Stimulated activated CD4-positive, alpha-beta T cell treated with anti-CD3 and anti-CD28 coated beads, Interleukin-15, amount 100 ng/mL, for 48 hours (primary cell): ENCODE measurements at regions not wholly inside any gene's neighbourhood (a gene's known extent, or its start where the extent isn't known, plus 50 kb on each side); places are given as distances from the start of the nearest gene placed in this dataset.
"Not testable (repeated sequence)": the region's sequence is repeated elsewhere in the genome, so short reads cannot be mapped to it uniquely, and the experiment has no call there.

Experiments used
- DNase-seq, 2 donors: peaks; one replicate each; pipeline ENCODE4 v3.0.0-alpha.2; 2020; ENCODE audit warnings: low read depth in 2 of 2

DNA sequence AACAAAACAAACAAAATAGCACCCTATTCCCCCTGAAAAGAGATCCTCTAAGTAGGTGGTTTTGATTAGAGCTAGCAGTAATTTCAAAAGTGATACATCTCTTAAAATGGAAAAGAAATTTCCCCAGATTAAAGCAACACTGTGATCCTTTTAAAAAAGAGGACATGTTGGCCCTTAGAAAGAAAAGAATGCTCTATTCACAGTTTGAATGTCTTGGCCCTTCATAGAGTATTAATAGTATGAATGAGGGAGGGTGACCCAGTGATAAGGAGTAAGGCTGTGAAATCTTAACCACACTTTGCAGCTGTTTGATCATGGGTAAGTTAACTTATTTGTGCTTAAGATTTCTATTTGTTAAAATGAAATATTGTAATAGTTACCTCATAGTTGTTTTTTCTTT, 467.7 kb upstream of the MEF2C start:
- no peak for DNase-seq

DNA sequence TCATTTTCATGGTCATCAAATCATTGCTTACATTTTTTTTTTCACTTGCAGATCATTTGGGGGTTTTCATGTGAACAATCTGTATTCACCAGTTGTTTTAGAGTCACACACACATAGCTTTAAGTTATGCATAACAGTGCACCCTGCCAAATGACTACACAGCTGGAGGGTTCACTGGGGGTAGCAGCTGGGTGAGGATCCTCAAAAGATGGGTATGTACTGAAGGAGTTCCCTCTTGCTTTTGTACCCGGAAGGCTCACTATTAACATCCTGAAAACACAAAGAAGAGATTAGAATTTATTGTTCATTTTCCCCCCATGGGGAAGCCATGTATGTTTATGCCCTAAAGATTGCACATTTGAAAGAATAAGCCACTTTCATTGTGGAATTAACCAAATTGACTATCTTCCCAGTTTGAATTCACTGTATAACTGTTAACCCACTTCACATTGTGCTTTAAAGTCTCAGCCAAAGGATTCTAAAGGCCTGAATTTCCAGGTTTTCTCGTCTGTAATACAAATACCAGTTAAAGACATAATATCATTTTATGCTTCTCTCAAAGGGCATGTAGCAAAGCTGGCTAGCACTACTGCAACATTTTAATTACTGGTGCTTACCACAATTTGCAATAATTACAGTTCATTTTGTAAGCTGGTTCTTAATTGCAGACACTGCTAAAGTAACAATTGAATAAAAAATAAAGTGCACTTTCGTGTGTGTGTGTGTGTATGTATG, 466.4 kb upstream of the MEF2C start:
- no peak for DNase-seq

DNA sequence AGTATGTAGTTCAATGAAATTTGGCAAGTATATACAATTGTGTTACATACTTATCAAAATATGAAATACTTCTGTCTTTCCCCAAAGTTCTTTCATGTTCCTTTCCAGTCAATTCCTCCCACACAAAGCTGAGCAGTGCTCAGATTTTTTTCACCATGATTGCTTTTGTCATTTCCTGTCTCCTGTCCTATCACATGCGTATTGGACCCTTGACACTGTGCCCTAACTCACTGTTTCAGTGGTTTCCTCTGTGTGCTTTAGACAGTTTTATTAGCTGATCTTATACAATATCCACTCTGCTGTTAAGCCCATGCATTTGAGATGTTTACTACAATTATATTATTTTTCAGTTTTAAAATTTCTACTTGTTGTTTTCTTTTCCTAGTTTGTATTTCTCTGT, 463.6 kb upstream of the MEF2C start:
- no peak for DNase-seq

DNA sequence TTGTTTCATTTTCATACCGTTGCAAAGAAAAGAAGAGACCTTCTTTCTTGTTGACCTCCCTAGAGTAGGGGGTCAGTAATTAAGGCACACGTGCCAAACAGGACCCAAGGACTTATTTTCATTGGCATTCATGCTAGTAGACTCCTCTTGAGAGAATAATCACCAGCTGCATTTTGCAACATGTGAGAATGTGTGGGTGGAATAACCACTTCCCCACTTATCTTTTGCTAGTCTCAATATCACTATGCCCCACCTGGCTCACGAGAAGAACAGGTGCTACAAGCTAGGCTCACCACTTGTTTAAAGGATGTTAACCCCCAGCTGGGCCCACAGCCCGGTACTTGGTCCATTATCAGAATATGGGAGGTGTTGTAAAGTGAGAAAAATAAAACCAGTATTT, 460.7 kb upstream of the MEF2C start:
- no peak for DNase-seq

DNA sequence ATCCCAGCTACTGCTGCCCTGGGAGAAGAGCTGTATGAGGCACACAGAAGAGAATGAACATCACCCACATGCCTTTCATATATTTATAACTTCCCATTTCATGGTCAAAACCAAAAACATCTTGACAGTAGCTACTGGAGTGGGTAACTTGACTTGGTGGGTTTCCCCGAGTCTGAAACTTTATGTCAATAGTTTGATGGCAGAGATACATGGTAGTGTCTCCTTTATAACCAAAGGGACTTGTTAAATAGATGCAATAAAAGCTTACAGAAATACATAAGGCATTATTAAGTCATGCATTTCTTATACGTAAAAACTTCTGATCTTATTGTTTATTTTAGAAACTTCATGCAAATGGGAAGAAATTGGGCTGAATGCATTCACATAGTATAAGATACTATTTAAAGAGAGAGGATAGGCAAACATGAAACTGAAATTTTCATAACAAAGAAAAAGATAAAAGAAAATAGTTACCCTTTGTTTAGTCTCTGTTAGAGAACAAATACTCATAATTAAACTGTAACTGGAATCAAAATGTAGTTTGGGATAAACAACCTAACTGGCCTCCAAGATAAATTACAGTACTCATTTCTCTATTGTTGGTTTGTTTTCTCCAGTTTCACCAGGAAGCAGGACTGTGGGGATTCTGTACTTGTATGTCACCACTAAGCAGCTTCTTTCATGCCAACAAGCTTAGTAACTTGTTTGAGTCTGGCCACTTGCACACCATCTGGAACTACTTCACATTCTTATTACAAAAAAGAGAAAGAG, 459.3 kb upstream of the MEF2C start:
- no peak for DNase-seq

DNA sequence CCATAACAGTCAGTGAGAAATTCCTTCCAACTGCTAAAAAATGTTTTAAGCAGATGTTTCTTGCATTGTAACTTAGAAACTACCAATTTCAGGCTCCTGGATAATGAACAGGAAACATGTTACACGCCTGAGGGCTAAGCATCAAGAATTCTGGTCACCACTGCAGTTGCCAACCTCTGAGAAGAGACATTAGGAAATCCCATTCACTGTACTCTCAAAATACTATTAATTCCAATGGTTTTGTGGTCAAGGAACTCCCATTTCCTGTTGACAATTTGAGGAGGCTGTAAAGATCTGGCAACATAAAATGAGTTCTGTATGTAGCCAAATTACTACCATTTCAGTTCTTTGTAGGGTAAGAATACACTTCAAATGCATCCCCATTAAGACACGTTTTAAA, 456.0 kb upstream of the MEF2C start:
- DNase-seq, result no peak

DNA sequence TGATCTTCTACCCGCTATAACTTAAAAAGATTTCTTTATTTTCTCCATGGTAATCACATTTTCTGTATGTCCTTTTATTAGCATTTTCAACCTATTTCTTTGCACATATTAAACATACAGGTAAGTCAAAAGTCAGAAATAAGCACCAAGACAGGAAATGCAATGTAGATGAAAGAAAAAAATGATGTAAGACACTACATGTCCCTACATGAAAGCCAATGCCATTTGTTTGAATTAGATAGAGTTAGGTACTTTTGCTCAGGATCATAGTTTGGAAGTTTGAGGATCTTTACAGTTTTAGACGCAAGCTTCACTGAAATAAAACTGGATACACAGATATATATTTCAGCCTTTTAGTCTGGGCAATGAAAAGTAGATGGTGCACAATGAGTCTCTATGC, 453.1 kb upstream of the MEF2C start:
- no peak for DNase-seq

DNA sequence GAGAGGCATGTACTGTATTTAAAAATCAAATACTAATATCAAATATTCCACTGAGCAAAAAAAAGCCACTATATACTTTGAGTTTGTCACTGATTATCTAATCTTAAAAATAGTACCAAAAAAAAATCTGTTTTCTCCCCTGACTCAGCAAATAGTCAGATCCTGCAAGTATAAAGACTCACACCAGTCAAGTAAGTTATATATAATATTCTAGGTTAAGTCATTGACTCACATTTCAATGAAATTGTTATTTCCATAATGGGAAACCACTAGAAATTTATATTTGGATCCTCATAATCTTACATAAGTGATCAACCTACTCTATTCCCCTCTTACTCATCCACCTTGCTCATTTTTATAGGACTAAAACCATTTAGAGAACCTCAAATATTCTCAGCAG, 447.2 kb upstream of the MEF2C start:
- no peak for DNase-seq

DNA sequence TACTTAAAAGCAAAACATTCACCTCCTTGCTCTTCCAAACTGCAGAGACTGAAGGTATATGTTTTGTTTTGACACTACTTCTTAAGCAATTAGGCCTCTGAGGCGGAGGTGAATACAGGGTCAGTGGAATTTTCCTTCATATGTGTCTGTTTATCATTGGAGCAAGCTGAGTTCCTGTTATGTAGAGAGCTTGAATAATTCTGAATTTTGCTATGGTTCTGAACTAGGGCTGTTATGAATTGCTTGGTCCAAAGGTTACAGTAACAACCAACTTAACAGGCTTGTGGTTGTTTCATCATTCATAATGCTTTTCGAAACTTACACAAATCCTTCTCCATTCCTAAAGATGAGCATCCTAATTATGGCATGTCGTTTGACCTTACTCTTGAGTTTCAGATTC, 444.6 kb upstream of the MEF2C start:
- DNase-seq, result no peak

DNA sequence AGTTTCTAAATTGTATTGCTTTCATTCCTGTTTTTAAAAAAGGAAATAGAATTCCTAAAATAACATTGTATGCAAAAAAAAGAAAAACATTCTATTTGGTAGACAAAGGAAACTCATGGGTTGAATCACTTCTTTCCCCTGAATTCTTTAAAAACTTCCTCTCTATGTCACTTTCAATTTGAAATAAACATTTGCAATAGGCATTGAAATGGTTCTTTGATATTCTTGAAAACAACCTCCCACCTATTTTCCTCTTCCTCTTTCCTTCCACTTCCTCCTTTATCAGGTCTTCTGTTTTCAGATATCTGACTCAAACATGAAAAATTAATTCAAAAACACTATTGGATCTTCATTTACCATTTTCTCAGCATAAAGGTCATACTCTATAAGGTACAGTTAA, 442.0 kb upstream of the MEF2C start:
- DNase-seq, result no peak

DNA sequence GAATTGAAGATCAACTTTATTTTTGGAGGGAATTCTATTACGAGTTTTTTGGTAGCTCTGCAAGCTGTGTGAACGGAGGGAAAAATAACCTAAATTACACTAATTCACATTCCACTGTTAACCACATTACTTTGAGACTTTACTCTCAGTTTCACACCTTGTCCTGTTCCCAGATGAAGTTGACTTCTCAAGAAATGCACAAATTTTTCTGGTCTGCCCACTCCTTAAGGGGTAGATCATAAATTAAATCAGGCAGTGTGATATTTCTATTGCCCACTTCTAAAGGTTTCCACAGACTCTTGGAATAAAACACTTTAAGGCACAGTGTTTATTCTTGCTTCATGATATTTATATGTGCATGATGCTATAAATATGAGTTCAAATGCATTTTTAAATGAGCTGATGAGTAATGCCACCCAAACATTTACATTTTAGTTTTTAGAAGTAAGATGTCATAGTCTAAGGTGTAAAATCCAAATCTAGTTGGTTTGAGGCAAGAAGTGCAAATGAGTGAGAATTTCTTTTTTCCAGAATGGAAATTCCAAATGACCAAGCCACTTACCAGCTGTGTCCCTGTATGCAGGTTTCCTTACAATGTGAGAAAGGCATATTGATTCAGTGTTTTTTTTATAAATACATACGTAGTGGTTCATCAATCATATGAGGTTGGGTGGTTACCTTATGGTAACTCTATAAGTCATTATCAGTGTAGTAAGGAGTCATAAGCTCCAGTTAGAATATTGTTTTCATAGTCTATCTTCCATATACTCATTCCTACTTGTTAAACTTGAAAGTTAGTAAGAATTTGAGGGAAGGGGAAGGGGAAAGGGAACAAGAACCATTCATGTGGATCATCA, 437.7 kb upstream of the MEF2C start:
- DNase-seq, result no peak

DNA sequence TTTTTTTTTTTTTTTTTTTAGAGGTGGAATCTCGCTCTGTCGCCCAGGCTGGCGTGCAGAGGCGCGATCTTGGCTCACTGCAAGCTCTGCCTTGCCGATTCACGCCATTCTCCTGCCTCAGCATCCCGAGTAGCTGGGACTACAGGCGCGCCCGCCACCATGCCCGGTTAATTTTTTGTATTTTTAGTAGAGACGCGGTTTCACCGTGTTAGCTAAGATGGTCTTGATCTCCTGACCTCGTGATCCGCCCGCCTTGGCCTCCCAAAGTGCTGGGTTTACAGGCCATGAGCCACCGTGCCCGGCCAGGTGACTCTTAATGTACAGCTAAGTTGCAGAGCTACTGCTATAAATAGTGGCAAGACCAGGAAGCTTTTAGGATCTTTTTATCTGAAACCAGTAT, 434.9 kb upstream of the MEF2C start:
- not testable (repeated sequence) for DNase-seq

DNA sequence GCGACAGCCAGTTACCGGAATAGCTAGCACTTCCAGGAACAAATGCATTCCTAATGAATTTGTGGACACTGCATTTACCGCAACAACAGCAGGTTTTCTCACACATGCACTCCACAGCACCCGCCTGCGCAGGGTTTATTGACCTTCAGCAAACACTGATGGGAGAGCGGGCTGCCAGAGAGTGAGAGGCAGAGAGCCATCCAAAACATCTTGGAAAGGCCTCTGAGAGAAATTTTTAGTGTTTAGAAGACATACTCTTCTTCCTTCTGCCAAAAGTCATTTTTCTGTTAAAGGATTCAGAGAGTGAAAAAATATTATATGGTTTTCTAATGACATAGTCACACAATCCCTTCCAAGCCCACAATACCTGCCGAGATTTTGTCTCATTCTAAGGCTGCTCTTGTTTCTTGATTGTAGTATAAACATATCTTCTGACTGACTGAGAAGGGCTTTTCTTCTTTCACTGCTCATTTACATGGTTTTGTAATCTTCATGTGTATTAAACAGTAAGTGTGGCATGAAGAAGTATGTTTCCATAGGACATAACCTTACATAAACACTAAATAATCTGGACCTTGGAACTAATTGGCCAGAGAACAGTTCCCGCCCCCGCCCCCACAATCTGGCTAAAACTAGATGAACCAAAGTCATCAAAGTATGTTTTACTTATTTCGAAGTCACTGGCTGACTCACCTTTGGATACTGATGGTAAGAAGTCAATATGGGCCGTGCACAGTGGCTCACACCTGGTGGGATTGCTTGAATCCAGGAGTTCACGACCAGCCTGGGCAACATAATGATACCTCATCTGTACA, 432.5 kb upstream of the MEF2C start:
- no peak for DNase-seq

DNA sequence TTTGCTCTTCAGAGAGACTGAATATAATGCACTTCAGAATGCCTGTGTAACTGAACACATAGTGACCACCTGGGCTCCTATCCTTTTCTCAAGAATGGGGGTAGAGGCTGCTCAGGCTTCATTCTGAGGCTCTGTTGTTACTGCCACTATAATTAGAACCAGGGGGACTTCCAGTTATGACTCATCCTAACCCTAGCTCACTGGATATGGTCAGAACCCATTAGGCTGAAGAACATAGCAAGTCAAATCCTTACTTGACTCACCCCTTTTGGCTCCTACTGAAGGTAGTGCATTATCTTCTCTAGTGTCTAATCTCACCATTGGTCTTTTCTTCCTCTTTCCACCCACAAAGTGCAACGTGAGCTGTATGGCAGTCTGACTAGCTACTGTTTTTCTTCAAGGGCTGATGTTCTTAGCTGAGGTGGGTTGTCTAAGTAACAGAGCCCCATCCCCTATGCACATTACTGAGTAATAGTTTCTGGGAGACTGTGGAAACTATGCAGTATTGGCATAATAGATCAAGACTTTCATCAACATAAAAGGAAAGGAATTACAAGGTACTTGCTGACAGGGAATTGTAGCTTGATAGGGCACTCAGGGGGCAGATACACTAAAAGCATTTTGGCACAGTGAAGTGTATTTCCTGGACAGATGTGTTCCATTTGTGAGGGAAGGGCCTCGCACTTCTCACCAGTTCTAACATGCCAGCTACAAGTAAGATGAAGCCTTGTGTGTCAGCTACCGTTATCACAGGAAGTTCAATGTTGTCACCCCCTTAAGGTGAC, 431.0 kb upstream of the MEF2C start:
- DNase-seq, result no peak

DNA sequence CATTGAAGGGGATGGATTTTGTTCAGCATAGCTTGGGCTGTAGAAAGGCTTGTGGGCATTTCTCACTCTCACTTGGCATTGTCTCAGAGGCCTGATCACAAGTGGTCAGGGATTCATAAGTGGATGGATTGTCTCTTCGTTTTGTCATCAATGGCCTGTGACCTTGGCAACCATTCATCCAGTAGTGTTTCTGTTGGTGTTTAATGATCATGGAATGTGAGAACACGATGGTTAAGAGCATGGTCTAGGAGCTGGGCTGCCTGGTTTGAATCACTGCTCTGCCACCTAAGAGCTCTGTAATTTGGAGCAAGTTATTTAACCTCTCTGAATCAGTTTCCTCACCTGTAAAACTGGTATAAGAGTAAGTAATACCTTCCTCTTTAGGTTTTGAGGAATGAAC, 430.1 kb upstream of the MEF2C start:
- no peak for DNase-seq

DNA sequence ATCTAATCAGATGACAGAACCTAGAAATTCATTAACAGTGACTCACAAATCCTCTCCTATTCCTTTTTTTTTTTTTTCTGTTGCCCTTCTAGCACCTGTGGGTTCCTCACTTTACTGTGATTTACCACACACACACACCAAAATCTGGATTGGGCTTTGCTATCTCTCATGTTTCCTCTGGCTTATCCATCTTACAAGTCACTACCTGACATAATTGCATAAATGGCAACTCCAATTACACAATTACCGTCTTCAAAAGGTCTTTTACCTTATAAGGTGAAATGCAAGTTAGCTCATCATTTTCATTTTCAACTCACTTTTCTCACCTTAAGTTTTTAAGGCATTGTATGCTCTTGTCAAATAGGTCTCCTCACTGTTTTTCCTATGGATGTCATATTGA, 426.3 kb upstream of the MEF2C start:
- DNase-seq, result no peak

DNA sequence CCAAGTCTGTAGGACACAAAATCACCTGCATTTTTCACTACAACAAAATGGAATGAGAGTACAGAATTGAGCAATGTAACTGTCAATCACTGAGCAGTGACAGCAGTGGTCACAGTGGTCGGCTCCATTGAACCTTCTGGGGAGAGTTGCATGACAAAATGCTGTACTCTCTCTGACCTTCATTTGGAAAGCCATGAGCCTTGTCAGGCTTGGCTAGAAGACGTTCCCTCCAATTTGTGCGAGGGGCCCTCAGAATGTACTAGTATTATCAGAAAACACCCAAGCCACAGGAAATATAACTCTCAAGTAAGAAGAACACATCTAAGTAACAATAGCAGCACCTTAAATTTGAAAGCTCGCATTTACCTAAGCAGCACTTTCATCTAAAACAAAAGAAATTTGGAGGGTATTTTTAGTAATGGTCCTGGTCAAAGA, 425.6 kb upstream of the MEF2C start:
- DNase-seq, result no peak

DNA sequence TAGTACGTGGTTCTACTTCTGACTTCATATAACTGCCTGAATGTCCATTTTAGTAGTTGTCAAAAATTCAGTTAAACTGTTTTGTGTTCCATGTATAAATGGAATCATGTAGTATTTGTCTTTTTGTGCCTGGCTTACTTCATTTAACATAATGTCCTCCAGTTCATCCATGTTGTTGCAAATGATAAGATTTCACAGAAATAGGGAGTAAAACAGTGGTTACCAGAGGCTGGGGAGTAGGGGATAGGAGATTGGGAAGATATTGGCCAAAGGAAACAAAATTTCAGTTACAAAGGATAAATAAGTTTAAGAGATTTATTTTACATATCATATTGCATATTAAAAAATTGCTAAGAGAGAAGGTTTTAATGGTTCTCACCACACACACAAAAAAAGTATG, 425.0 kb upstream of the MEF2C start:
- DNase-seq, result no peak

DNA sequence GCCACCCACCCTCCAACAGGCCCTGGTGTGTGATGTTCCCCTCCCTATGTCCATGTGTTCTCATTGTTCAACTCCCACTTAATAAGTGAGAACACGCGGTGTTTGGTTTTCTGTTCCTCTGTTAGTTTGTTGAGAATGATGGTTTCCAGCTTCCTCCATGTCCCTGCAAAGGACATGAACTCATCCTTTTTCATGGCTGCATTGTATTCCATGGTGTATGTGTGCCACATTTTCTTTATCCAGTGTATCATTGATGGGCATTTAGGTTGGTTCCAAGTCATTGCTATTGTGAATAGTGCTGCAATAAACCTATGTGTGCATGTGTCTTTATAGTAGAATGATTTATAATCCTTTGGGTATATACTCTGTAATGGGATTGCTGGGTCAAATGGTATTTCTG, 424.2 kb upstream of the MEF2C start:
- DNase-seq, result not testable (repeated sequence)

DNA sequence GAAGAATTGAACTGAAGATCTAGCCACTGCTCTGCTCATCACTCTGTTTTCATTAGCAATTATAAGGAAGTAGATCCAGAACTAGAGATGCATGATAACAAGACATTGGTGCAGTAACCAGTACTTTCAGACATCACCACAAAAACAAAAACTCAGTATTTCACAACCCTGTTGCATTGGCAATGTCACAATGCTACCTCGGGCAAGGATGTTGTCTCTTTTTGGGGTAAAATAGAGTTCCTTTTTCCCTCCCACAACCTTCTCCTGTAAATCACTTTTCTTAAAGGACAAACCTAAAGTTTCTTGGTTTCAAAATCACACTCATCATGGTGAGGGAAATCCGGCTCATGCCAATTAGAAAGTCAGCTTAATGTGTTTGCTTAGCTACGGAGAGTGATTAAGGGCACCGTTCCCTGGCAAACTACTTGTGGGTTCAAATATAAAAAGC, 420.1 kb upstream of the MEF2C start:
- DNase-seq, result no peak
